ENCODE measurements at regions not wholly inside any gene's neighbourhood (a gene's known extent, or its start where the extent isn't known, plus 50 kb on each side); places are given as distances from the start of the nearest gene placed in this dataset.
"Not testable (repeated sequence)": the region's sequence is repeated elsewhere in the genome, so short reads cannot be mapped to it uniquely, and the experiment has no call there.

DNA sequence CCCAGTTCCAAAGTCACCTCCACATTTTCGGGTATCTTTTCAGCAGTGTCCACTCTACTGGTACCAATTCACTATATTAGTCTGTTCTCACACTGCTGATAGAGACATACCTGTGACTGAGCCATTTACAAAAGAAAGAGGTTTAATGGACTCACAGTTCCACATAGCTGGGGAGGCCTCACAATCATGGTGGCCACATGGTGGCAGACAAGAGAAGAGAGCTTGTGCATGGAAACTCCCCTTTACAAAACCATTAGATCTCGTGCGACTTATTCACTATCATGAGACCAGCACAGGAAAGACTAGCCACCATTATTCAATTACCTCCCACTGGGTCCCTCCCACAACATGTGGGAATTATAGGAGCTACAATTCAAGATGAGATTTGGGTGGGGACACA is 335.7 kb upstream of the SLC7A11 start:
- DNase-seq; intact Hi-C loops (cut with DNase I); ATAC-seq: not testable (repeated sequence)

DNA sequence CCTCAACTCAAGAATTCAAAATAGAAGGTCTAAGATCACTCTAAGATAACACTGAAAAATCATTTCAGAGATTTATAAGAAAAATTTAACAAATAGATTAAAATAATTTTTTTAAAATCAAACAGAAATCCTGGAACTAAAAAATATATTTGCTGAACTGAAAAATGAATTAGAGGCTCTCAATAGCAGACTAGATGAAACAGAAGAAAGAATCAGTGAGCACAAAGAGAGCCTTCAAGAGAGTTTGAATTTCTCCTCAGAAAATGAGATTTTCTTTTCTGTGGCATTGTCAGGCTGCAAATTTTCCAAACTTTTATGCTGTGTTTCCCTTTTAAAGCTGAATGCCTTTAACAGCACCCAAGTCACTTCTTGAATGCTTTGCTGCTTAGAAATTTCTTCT is 335.0 kb upstream of the SLC7A11 start:
- DNase-seq (no peak), ATAC-seq (no peak)
- intact Hi-C loops (cut with DNase I), result no loop called here

DNA sequence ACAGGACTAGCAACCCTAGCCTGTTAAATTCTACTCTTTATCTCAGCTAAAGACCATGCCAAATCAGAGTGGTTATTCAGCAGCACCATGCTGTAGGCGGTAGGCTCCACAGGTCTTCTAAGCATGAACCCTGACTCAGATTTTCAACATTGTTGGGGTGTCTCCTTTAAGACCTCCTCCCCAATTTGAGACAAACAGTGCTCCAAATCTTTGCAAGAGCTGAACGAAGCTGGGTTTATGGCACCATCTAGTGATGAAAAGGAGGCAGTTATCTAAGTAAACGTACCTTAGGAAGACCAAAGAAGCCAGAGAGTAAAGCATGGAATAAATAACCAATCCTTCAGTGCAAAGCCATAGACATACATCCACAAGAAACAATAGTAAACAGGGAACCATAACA is 334.5 kb upstream of the SLC7A11 start:
- DNase-seq (no peak), ATAC-seq (no peak)
- intact Hi-C loops (cut with DNase I), result no loop called here

DNA sequence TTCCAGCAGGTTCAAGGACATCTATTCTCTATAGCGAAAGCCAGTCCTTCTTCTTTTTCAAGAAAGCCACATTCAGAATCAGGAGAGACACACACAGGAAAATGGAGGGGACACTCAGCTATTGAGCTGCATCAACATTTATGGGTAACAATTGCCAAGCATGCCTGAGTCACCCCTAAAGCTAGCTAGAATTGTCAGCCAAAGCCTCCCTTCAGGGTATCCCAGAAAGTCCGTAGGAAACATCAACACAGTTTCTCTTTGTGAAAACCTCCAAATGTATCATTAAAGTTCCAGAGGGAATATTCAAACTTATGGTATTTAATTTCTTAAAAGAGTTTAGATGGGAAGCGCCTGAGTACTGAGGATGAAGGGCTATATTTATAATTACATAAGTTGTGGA is 331.1 kb upstream of the SLC7A11 start:
- DNase-seq (no peak), ATAC-seq (no peak)
- intact Hi-C loops (cut with DNase I), result no loop called here

DNA sequence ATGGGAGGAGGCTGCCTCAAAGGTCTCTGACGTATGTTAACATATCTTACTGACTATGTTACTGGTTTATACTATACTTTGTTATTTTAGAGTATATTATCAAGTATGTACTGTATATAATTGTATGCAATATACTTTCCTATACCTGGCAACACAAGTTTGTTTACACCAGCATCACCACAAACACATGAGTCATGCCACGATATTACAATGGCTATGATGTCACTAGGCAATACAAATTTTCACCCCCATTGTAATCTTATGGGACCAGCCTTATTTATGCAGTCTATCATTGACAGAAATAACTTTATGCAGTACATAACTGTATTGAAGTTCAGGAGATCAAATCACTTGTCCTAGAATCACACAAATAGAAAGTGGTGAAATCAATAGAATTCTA is 329.9 kb upstream of the SLC7A11 start:
- intact Hi-C loops (cut with DNase I), result no loop called here
- ATAC-seq (no peak), DNase-seq (no peak)

DNA sequence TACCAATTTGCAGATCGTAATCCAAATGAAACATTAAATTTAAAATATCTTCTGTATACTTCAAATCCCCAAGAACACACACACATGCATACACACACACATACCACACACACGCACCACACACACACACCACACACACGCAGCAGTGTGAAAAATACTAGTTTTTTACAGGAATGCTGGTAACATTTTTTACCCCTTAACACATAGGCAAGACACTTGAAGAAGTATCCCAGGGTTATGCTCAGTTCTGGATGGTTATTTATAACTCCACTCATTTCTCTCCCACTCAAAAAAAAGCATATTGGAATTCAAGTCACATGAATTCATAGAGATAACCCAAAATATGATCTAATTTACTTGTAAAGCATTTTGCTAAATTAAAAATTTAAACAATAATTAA is 325.5 kb upstream of the SLC7A11 start:
- intact Hi-C loops (cut with DNase I), result no loop called here
- no peak for ATAC-seq
- no peak for DNase-seq

DNA sequence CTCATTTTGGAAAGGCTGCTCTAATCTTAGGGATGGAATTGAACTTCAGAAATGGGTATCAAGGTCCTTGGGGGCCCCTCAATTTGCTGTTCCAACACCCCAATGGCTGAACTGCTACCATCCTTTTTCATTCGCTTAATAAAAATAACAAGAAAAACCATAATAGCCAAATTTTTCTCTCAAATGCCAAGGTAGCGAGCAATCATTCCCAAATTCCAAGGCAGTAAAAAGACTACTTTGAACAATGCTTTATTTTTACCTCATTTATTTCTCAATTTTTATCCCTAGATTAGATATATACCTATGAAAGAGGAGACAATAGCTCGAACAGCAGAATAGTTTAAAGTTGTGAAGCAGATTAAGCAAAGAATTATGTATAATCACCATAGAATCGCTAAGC is 323.4 kb upstream of the SLC7A11 start:
- ATAC-seq (no peak), DNase-seq (no peak)
- intact Hi-C loops (cut with DNase I), result no loop called here

DNA sequence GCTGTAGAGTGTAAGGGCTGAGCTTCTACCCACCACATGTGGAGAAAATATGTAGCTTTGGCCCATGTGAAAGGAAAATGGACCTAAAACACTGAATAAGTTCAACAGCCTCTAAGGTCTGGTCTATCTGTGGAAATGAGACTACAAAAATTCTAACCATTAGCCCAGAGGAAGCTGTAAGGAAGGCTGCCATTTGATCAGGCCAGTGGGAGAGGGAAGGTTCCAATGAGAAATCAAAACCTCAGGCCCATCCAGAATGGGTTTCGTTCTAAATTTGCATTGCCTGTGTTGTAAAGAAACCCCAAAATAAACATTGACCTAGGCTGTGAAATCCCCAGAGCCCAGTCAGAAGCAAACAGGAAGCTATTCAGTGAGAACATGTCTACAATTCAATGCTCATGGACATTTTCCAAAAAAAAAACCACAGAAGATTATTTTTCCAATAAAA is 320.4 kb upstream of the SLC7A11 start:
- DNase-seq (no peak), ATAC-seq (peak; percentile 59 to 85)
- intact Hi-C loops (cut with DNase I), result no loop called here

DNA sequence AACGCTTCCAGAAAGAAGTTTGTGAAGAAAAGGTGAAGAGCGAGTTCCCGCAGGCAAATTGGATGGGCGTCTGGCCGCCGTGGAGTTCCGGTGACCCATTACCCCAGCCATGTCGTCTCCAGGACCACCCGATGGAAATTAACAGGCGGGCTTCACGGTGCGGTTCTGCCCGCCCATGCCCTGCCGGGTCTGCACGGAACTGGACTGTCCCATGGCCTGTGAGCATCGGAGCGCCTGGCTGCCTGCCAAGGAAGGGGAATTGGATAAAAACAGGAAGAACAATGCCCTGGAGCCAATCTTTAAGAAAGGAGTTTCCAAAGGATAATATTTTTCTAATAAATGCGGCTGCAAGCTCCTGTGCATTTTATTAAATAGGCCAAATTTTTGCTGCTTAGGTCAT is 319.8 kb upstream of the SLC7A11 start:
- no peak for ATAC-seq
- DNase-seq, result peak; percentile 58
- intact Hi-C loops (cut with DNase I), result no loop called here

DNA sequence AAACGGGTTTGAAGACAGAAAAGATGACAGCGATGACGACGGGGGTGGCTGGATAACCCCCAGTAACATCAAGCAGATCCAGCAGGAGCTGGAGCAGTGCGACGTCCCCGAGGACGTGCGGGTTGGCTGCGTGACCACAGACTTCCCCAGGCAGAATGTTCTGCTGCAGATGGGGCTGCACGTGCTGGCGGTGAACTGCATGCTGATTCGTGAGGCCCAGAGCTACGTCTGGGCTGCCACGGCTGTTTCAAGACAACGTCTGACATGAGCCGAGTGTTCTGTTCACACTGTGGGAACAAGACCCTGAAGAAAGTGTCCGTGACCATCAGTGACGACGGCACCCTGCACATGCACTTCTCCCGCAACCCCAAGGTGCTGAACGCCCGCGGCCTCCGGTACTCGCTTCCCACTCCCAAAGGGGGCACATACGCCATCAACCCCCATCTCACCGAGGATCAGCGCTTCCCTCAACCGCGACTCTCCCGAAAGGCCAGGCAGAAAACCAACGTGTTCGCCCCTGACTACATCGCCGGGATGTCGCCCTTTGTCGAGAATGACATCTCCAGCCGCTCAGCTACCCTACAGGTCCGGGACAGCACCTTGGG is 319.2 kb upstream of the SLC7A11 start:
- intact Hi-C loops (cut with DNase I), result no loop called here
- DNase-seq (no peak), ATAC-seq (no peak)

DNA sequence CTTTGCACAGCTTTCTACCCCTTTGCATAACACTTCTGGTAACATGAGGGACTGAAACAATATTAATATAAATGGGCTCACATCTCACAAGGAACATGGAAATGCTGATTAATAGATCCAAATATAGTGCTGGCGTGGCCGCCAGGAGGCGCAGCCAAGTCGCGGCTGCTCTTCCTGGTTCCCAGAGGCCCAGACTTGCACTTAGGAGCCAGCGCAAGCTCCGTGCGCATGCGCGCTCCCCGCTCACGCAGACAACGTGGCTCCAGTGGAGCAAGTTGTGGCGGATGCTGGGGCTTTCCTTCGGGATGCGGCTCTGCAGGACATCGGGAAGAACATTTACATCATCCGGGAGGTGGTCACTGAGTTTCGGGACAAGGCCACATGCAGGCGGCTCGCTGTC is 318.3 kb upstream of the SLC7A11 start:
- intact Hi-C loops (cut with DNase I), result no loop called here

DNA sequence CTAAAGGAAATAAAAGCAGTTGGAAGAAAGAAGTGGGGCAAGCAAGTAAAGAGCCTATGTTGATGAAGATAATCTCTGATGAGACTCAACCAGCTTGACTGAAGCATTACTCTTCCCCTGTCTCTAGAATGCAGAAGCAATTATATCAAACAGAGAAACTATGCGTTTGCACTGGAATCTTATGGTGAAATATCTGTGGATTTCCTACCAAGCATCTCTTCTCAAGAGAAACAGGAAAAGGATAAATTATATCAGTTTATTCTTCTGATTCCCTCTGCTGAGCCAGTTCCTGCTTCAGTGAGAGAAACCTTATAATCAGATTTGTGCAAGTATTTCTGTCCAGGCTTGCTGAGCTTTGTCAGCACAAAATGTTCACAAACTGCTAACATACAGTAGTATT is 316.7 kb upstream of the SLC7A11 start:
- no peak for ATAC-seq
- no peak for DNase-seq
- intact Hi-C loops (cut with DNase I), result no loop called here

More for the DNA sequence above, 318.3 kb upstream of the SLC7A11 start:
- ATAC-seq (no peak), DNase-seq (no peak)

DNA sequence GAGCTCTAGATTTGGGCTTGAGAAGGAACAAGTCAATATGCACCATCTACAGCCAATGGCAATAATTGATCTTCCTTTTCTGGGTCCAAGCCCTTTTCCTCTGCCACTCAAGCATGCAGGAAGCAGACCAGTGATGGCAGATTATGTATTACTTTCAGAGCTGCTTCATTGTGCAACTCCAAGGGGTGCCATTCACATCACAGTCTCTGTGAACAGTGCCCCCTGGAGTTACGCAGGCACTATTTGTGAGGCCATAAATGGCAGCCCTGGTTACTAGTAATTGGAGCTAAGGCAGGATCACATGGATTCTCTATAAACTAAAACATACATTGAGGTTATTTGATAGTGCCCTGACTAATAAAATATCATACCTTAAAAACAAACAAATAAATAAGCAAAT is 313.4 kb upstream of the SLC7A11 start:
- DNase-seq, result no peak
- no peak for ATAC-seq
- intact Hi-C loops (cut with DNase I), result no loop called here

DNA sequence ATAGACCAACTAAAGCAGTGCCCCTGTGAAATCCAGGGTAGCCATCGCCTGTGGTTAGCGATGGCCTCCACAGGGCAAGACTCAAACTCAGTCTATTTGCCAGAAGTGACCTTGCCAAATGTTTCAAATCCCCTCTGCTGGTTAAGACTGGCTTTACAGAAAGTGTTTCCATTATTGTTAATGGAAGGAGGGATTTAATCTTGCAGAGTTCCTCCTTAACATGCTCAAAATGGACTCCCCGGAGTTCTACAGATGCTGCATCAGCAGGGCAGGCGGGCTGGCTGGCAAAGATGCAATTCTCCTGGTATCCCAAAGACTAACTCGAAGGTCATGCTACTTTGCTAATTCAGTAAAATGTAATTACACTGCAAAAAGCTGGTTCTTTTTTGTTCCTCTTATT is 313.0 kb upstream of the SLC7A11 start:
- no peak for DNase-seq
- ATAC-seq, result no peak
- intact Hi-C loops (cut with DNase I), result no loop called here

DNA sequence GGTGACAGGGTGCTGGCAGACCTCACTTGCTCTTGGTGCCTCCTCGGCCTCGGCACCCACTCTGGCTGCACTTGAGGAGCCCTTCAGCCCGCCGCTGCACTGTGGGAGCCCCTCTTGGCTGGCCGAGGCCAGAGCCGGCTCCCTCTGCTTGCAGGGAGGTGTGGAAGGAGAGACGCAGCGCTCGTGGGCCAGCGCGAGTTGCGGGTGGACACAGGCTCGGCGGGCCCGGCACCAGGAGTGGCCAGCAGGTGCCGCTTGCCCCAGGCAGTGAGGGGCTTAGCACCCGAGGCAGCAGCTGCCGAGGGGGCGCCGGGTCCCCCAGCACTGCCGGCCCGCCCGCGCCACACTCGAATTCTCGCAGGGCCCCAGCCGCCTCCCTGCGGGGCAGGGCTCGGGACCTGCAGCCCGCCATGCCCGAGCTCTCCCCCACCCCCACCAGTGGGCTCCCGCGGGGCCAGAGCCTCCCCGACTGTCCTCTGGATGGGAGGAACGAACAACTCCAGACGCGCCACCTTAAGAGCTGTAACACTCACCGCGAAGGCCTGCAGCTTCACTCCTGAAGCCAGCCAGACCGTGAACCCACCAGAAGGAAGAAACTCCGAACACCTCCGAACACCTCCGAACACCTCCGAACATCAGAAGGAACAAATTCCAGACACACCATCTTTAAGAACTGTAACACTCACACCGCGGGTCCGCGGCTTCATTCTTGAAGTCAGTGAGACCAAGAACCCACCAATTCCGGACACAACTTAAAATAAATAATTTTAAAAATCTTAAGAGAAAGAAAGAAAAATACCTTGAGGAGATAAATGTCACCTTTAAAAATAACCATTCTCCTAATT is 311.1 kb upstream of the SLC7A11 start:
- intact Hi-C loops (cut with DNase I), result no loop called here
- ATAC-seq, result no peak
- DNase-seq, result no peak

DNA sequence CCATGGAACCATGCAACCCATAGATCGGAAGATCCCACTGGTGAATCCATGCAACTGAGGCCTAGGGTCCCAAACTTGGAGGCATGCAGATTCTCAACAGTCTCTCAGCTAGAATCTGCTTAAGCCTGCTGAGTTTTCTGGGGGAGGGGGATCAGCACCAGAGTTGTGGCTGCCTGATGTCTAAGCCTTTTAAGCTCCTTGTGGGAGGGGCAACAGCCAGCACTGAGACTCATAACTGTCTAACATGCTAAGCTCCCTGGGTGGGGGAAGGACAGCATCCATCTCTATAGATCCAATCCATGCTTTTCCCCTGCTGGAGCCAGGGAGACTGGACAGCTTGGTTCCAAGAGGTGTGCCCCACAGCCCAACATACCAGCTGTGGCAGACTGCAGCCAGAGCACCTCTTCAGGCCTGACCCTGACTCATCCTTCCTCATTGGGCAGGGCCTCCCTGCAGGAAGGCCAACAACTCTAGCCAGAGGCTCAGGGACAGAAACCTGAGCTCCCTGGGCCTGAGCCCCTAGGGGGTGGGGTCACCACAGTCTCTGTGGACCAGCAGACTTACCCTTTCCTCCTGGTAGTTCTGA is 300.1 kb upstream of the SLC7A11 start:
- no peak for DNase-seq
- no peak for ATAC-seq
- intact Hi-C loops (cut with DNase I), result no loop called here

DNA sequence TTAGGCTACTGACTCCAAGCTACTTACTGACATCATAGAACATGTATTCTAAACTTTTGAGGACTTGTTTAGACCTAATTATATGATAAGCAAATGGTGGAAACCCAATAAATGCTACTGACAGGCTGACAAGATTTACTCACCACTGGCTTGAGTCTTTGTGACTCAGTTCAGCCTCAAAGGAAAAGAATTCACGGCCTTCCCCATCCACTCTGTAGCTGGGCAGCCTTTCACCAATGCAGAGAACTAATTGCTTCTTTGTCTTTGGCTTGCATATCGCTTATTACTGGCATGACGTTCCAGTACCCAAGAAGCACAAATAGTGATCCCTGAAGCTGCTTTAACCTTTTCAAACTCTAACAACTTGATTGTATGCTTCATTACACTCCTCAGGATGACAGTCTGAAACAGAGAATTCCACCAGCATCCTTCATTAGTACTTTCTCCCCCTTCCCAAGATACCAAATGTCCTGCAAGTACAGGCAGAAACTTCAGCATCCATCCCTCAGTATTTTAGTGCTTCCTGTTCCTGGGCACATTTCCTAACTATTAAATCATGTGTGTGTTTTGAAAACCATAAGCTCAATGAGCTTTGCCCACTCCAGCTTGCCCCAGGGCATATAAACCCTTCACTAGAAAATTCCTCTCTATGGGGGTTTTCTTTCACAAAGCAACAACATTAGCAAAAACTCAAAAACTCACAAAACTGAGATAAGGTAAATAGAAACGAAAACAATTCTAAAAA is 298.1 kb upstream of the SLC7A11 start:
- no peak for ATAC-seq
- DNase-seq, result no peak
- intact Hi-C loops (cut with DNase I), result no loop called here

DNA sequence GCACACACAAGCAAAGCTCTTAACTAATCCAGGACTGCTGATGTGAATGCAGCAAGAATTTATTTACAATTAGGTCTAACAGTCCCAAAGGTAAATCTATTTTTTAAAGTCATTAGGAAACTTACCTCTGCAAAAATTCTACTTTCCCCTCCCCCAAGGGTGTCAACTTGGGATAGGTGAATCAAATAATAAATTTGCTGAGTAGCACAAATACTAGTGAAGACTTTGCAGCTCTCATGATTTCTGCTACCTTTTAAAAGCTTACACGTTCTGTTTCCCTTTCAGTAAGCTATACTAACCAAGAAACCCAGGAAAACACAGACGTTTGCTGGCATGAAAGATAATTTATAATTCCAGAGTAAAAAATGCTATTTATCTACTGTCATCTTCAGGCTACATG is 296.6 kb upstream of the SLC7A11 start:
- intact Hi-C loops (cut with DNase I), result no loop called here
- DNase-seq (no peak), ATAC-seq (no peak)

DNA sequence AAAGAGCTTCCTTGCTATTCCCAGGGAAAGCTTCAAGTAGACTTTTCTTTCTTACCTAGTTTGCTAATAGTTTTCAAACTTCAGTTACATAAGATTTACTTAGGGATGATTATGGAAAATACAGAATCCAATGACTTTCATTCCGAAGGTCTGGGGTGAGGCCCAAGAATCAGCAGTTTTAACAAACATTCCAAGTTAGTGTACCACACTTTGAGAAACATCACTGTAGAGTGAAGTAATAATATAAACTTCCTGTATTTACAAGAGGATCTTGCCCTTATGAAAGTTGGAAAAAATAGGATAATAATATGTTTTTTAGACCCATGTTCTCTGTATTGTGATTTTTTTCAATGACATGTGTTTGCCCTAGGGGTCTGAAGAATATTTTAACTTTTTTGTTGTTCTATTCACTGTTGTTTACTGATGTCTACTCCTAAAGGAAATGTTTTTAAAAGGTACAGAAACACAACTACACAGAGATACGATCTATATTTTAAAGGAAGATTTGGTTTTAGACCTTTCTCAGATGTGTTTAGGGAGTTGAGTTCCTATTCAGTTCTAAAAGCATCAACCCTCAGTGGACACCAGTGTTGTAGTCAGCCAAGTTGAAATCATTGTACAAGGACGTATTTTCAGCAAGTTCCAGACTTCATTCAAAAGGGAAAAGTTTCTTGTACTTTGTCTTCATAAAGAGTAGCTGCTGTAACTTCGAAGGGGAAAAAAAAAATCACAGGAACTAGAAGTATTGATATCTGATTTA is 295.8 kb upstream of the SLC7A11 start:
- DNase-seq, result no peak
- ATAC-seq, result no peak
- intact Hi-C loops (cut with DNase I), result no loop called here

All from left cardiac atrium (tissue), 4 donors.